ENCODE measurements at regions not wholly inside any gene's neighbourhood (a gene's known extent, or its start where the extent isn't known, plus 50 kb on each side); places are given as distances from the start of the nearest gene placed in this dataset.

- H2BK12ac ChIP-seq (ENCODE audit: insufficient read length, low read depth, low read length) = no peak overlapping the region
- no peak overlapping the region for H4K8ac ChIP-seq (replicated peaks; ENCODE audit: insufficient read length, low read depth, low read length)
- no peak overlapping the region for H2AFZ ChIP-seq (ENCODE audit: low read length)
- no peak for DNase-seq
- H3K4me3 Mint-ChIP-seq = no peak overlapping the region
- no peak overlapping the region for H3T11ph ChIP-seq (ENCODE audit: low read length)
- no peaks in the 10 kb centered on the region for H3K79me2 ChIP-seq (ENCODE audit: insufficient read depth, low read length)
- peaks cover 10 to 13% of the 10 kb centered on the region in 2 experiments for H3K9me3 Mint-ChIP-seq
- H2BK15ac ChIP-seq (ENCODE audit: low read depth, low read length) = no peak overlapping the region
- no peak overlapping the region for H4K5ac ChIP-seq (ENCODE audit: insufficient read length, low read depth, low read length)
- H3K9me3 ChIP-seq (ENCODE audit: control insufficient read depth, low read depth, low read length) = no peaks in the 10 kb centered on the region
- no peak for TF ChIP-seq CTCF (conservative IDR thresholded peaks at IDR 0.05)
- no peak overlapping the region for H3K56ac ChIP-seq (ENCODE audit: insufficient read length, low read depth, low read length)
- no peaks in the 10 kb centered on the region for H4K20me1 ChIP-seq (ENCODE audit: control insufficient read depth, insufficient read depth, insufficient read length)
- no peak overlapping the region for H3K27ac ChIP-seq (ENCODE audit: insufficient read length, low read depth, low read length)
- no peak overlapping the region for H4K91ac ChIP-seq (ENCODE audit: insufficient read length, low read depth, low read length)
- H2BK5ac ChIP-seq (ENCODE audit: insufficient read length, low read length) = no peak overlapping the region
- H3K23me2 ChIP-seq (ENCODE audit: insufficient read length, low read depth, low read length, poor library complexity, severe bottlenecking) = no peaks in the 10 kb centered on the region
- no peak overlapping the region for H3K27ac Mint-ChIP-seq
- H3K36me3 Mint-ChIP-seq (ENCODE audit: insufficient read depth in 1 of 3, low read depth in 3 of 3) = peaks cover 4 to 13% (median 7%) of the 10 kb centered on the region in 3 experiments
- no peaks in the 10 kb centered on the region for H3K4me1 ChIP-seq (ENCODE audit: insufficient read depth, low read length)
- H3K4me1 Mint-ChIP-seq = no peaks in the 10 kb centered on the region
- no peak overlapping the region for H3K4me2 ChIP-seq (ENCODE audit: insufficient read depth, insufficient read length, low read length)
- no peak overlapping the region for H3K23ac ChIP-seq (ENCODE audit: insufficient read length, low read depth, low read length)
- H3K4ac ChIP-seq (ENCODE audit: low read depth, low read length) = no peak overlapping the region
- no peak overlapping the region for H3K9ac ChIP-seq (ENCODE audit: extremely low read depth, insufficient read length, low read length)
- H3K27me3 Mint-ChIP-seq (ENCODE audit: low read depth) = no peaks in the 10 kb centered on the region
- H3K18ac ChIP-seq (ENCODE audit: insufficient read length, low read depth, low read length) = no peak overlapping the region
- no peak overlapping the region for H2BK120ac ChIP-seq (ENCODE audit: low read depth, low read length, poor library complexity, severe bottlenecking)
- H3K27me3 ChIP-seq (ENCODE audit: insufficient read depth, low read length) = no peaks in the 10 kb centered on the region
- no peaks in the 10 kb centered on the region for H3K79me1 ChIP-seq (ENCODE audit: insufficient read depth, low read depth, low read length, poor library complexity, severe bottlenecking)
- no peak overlapping the region for H3K14ac ChIP-seq (ENCODE audit: insufficient read depth, low read length)
- no peak overlapping the region for H2AK5ac ChIP-seq (ENCODE audit: insufficient read length, low read length)
- H2BK20ac ChIP-seq (ENCODE audit: low read depth, low read length, poor library complexity, severe bottlenecking) = no peak overlapping the region
These were observed 196.2 kb upstream of the ASCC3 start for GRCh38 chr6:101077344-101077743.

All from H9 (cell line).